ENCODE measurements at regions not wholly inside any gene's neighbourhood (a gene's known extent, or its start where the extent isn't known, plus 50 kb on each side); places are given as distances from the start of the nearest gene placed in this dataset.

DNA sequence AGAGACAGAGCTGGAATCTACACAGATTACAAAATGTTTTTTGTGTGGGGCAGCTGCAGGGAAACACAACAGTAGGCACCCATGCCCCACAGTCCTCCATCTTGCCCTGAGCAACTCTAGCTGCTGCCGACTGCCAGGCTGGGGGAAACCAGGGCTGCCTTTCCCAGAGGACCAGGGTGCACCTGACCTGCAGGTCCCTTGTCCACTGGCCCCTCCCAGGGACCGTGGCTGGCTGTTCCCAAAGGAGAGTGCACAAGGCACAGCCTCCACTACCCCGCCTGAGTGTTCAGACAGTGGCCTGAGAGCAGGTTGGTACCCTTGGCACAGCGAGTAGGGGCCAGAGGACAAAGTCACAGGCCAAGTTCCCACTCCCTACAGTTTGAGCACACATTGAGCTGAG is 181.8 kb downstream of the BARX2 start (continued):
- TF ChIP-seq ZNF280B (CRISPR knock-in tag; IDR thresholded peaks at IDR 0.05) = no peak
- TF ChIP-seq ILK (tag; IDR thresholded peaks at IDR 0.05; ENCODE audit: borderline replicate concordance, low read depth) = no peak
- no peak for TF ChIP-seq MLX (CRISPR knock-in tag; conservative IDR thresholded peaks at IDR 0.05)
- TF ChIP-seq, protein P1, sequence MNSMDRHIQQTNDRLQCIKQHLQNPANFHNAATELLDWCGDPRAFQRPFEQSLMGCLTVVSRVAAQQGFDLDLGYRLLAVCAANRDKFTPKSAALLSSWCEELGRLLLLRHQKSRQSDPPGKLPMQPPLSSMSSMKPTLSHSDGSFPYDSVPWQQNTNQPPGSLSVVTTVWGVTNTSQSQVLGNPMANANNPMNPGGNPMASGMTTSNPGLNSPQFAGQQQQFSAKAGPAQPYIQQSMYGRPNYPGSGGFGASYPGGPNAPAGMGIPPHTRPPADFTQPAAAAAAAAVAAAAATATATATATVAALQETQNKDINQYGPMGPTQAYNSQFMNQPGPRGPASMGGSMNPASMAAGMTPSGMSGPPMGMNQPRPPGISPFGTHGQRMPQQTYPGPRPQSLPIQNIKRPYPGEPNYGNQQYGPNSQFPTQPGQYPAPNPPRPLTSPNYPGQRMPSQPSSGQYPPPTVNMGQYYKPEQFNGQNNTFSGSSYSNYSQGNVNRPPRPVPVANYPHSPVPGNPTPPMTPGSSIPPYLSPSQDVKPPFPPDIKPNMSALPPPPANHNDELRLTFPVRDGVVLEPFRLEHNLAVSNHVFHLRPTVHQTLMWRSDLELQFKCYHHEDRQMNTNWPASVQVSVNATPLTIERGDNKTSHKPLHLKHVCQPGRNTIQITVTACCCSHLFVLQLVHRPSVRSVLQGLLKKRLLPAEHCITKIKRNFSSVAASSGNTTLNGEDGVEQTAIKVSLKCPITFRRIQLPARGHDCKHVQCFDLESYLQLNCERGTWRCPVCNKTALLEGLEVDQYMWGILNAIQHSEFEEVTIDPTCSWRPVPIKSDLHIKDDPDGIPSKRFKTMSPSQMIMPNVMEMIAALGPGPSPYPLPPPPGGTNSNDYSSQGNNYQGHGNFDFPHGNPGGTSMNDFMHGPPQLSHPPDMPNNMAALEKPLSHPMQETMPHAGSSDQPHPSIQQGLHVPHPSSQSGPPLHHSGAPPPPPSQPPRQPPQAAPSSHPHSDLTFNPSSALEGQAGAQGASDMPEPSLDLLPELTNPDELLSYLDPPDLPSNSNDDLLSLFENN (IDR thresholded peaks at IDR 0.05; ENCODE audit: low read depth in 2 of 2, low read length in 2 of 2) = no peak
- no peak for TF ChIP-seq ZNF57 (CRISPR knock-in tag; IDR thresholded peaks at IDR 0.05)
- TF ChIP-seq NFYB (IDR thresholded peaks at IDR 0.05; ENCODE audit: extremely low read depth, insufficient read length) = no peak

Data from K562 (cell line).